ENCODE measurements at regions not wholly inside any gene's neighbourhood (a gene's known extent, or its start where the extent isn't known, plus 50 kb on each side); places are given as distances from the start of the nearest gene placed in this dataset.

GRCh38 chr4:13201241-13201640 lies 282.9 kb downstream of the RAB28 start:
- TF ChIP-seq CTCF (IDR thresholded peaks at IDR 0.05) = no peak
- TF ChIP-seq EZH2 (IDR thresholded peaks at IDR 0.05; ENCODE audit: borderline replicate concordance, insufficient read depth, low read depth, low read length, poor library complexity, severe bottlenecking) = no peak

Data from B cell (primary cell).